GM12878 (cell line): ENCODE measurements at regions not wholly inside any gene's neighbourhood (a gene's known extent, or its start where the extent isn't known, plus 50 kb on each side); places are given as distances from the start of the nearest gene placed in this dataset.

ENCODE experiments used
- ATAC-seq: fragments of 200-7000 bp; cut with Tn5 transposase; 3 replicates; pipeline ENCODE4 v1.9.1; 2020; ENCODE audit warnings: mild to moderate bottlenecking, moderate library complexity
- BruUV-seq: library from RNA; stranded (reverse); fragments of 400-500 nt; replicated peaks from 2 replicates; lab custom pipeline; 2021; lab: Mats Ljungman, UMichigan
- CTCF ChIA-PET: fragments of 300-600 bp; sonication (Branson Sonifier 250); formaldehyde crosslinking; extraction: SDS; loops from one replicate; lab custom pipeline; 2021; ENCODE audit warnings: inconsistent platforms; lab: Yijun Ruan, JAX
- POLR2A ChIA-PET: fragments of 350-600 bp; formaldehyde crosslinking; extraction: SDS; loops from one replicate; lab custom pipeline; 2021; ENCODE audit warnings: inconsistent platforms; lab: Charles Lee
- RAD21 ChIA-PET: fragments of 300-600 bp; sonication (Branson Sonifier 250); formaldehyde crosslinking; loops from one replicate; lab custom pipeline; 2023; ENCODE audit warnings: antibody characterized with exemption; ENCODE audit not compliant: unreplicated experiment; lab: Charles Lee
- SMC1A ChIA-PET: fragments of 300-600 bp; sonication (Branson Sonifier 250); formaldehyde crosslinking; loops from one replicate; lab custom pipeline; 2023; ENCODE audit not compliant: unreplicated experiment, uncharacterized antibody; lab: Charles Lee
- DNase-seq: peaks from one replicate; pipeline ENCODE4 v3.0.0-alpha.2; 2011; ENCODE audit warnings: low read depth, low spot score
- FAIRE-seq: peaks from 3 replicates; lab custom pipeline; 2011; peaks lifted over from hg19 to GRCh38; lab: Jason Lieb, UNC
- H2AFZ ChIP-seq: 2 replicates; pipeline ENCODE4 v1.6.0; 2011; ENCODE audit warnings: low read depth, low read length, control low read depth; ENCODE audit not compliant: control insufficient read depth
- H3K27ac ChIP-seq: 2 replicates; pipeline ENCODE4 v1.5.1; 2011; ENCODE audit warnings: control low read depth; ENCODE audit not compliant: control insufficient read depth, insufficient read depth
- H3K27me3 ChIP-seq, 2 experiments: replicated peaks in 1 of 2; 2 replicates each; pipeline versions ENCODE4 v1.6.0 to v1.6.1; 2011; ENCODE audit warnings: low read length in 1 of 2; ENCODE audit not compliant: control insufficient read depth in 2 of 2, insufficient read depth in 2 of 2
- H3K36me3 ChIP-seq, 2 experiments: 2 replicates each; pipeline ENCODE4 v1.5.1; 2011; ENCODE audit warnings: low read length in 1 of 2; ENCODE audit not compliant: control insufficient read depth in 2 of 2, insufficient read depth in 2 of 2
- H3K4me1 ChIP-seq: 2 replicates; pipeline ENCODE4 v1.6.1; 2011; ENCODE audit warnings: mild to moderate bottlenecking, low read length, moderate library complexity, mixed read lengths; ENCODE audit not compliant: control insufficient read depth, insufficient read depth
- H3K4me2 ChIP-seq: 2 replicates; pipeline ENCODE4 v1.6.0; 2011; ENCODE audit warnings: control low read depth; ENCODE audit not compliant: control insufficient read depth, insufficient read depth
- H3K4me3 ChIP-seq: fragments of 200-600 bp; sonication (generic); 2 replicates; pipeline ENCODE4 v1.5.1; 2016
- H3K79me2 ChIP-seq: 2 replicates; pipeline ENCODE4 v1.6.0; 2011; ENCODE audit warnings: low read length; ENCODE audit not compliant: control insufficient read depth, insufficient read depth
- H3K9ac ChIP-seq: 2 replicates; pipeline ENCODE4 v1.8.0; 2011; ENCODE audit warnings: low read length, control low read depth, mixed read lengths; ENCODE audit not compliant: control insufficient read depth, insufficient read depth
- H3K9me3 ChIP-seq: replicated peaks from 3 replicates; pipeline ENCODE4 v1.5.1; 2011; ENCODE audit warnings: mild to moderate bottlenecking, low read length; ENCODE audit not compliant: control insufficient read depth, insufficient read depth
- H4K20me1 ChIP-seq: 2 replicates; pipeline ENCODE4 v1.6.0; 2011; ENCODE audit not compliant: control insufficient read depth, insufficient read depth
- BRCA1 ChIP-seq: IDR thresholded peaks from 2 replicates; pipeline ENCODE4 v1.6.1; 2011; ENCODE audit warnings: low read depth, low read length, improper control_type of control experiment
- CBFB ChIP-seq: IDR thresholded peaks from 2 replicates; pipeline ENCODE4 v1.6.1; 2016; ENCODE audit warnings: antibody characterized with exemption, low read depth
- CBX5 ChIP-seq: sonication (generic); IDR thresholded peaks from 2 replicates; pipeline ENCODE4 v1.6.1; 2016; ENCODE audit warnings: low read depth, moderate library complexity, mild to moderate bottlenecking, inconsistent platforms
- CHD1 ChIP-seq: IDR thresholded peaks from 2 replicates; pipeline ENCODE4 v1.6.1; 2012; ENCODE audit warnings: low read depth, low read length, improper control_type of control experiment
- CREB1 ChIP-seq: IDR thresholded peaks from 2 replicates; pipeline ENCODE4 v1.6.1; 2012; ENCODE audit warnings: low read depth, mild to moderate bottlenecking, inconsistent platforms
- CTCF ChIP-seq, 3 experiments: IDR thresholded peaks in 2 of 3; conservative IDR thresholded peaks in 1 of 3; 2 replicates each; pipeline ENCODE4 v1.5.1; 2011; ENCODE audit warnings: low read depth in 3 of 3, low read length in 3 of 3, mild to moderate bottlenecking in 3 of 3, control low read depth in 2 of 3, moderate library complexity in 2 of 3, inconsistent platforms in 1 of 3, mixed read lengths in 1 of 3; ENCODE audit not compliant: control insufficient read depth in 2 of 3, insufficient read depth in 1 of 3; ENCODE audit errors: extremely low read depth in 1 of 3
- DPF2 ChIP-seq: fragments of 450-650 bp; IDR thresholded peaks from 2 replicates; pipeline ENCODE4 v1.6.1; 2017; ENCODE audit warnings: mild to moderate bottlenecking
- MTA2 ChIP-seq: fragments of 450-650 bp; IDR thresholded peaks from 2 replicates; pipeline ENCODE4 v1.6.1; 2016; ENCODE audit warnings: low read depth, mild to moderate bottlenecking, moderate library complexity
- MXI1 ChIP-seq: fragments of 150-350 bp; IDR thresholded peaks from 2 replicates; pipeline ENCODE4 v1.6.1; 2011; ENCODE audit warnings: low read depth, mild to moderate bottlenecking, inconsistent platforms, low read length, improper control_type of control experiment
- NFIC ChIP-seq: IDR thresholded peaks from 2 replicates; pipeline ENCODE4 v1.6.1; 2012; ENCODE audit warnings: low read depth, mild to moderate bottlenecking, inconsistent platforms, low read length, moderate library complexity
- NR2F1 ChIP-seq: fragments of 450-650 bp; conservative IDR thresholded peaks from 2 replicates; pipeline ENCODE4 v1.6.1; 2017; ENCODE audit warnings: mild to moderate bottlenecking
- RELA ChIP-seq: fragments of 450-650 bp; IDR thresholded peaks from 2 replicates; pipeline ENCODE4 v1.8.0; 2014; ENCODE audit warnings: borderline replicate concordance; ENCODE audit not compliant: partially characterized antibody
- RFX5 ChIP-seq: IDR thresholded peaks from 2 replicates; pipeline ENCODE4 v1.6.1; 2011; ENCODE audit warnings: low read depth, low read length, improper control_type of control experiment
- SMAD5 ChIP-seq: IDR thresholded peaks from 2 replicates; pipeline ENCODE4 v1.6.1; 2016; ENCODE audit warnings: antibody characterized with exemption, low read depth
- SMC3 ChIP-seq: IDR thresholded peaks from 2 replicates; pipeline ENCODE4 v1.6.1; 2011; ENCODE audit warnings: low read length, improper control_type of control experiment, borderline replicate concordance
- TAF1 ChIP-seq: IDR thresholded peaks from 2 replicates; pipeline ENCODE4 v1.6.1; 2011; ENCODE audit warnings: mild to moderate bottlenecking, low read depth, low read length, borderline replicate concordance
- TCF12 ChIP-seq: IDR thresholded peaks from 2 replicates; pipeline ENCODE4 v1.6.1; 2011; ENCODE audit warnings: low read depth, mild to moderate bottlenecking, low read length
- ZNF217 ChIP-seq: fragments of 450-650 bp; IDR thresholded peaks from 2 replicates; pipeline ENCODE4 v1.6.1; 2017; ENCODE audit warnings: antibody characterized with exemption, mild to moderate bottlenecking
- WGBS: methylation state at CpG from one replicate; pipeline ENCODE4 v1.1.6; 2016; ENCODE audit warnings: low lambda C conversion rate; ENCODE audit not compliant: insufficient replicate concordance, insufficient coverage; ENCODE audit errors: missing lambda C conversion rate; 5-methylcytosine and 5-hydroxymethylcytosine counted together
- in situ Hi-C: fragments of 300-500 bp; cut with MboI; formaldehyde crosslinking; loops from 9 replicates; pipeline ENCODE4 v1.14.3; 2018; ENCODE audit warnings: mixed read lengths
- intact Hi-C: fragments of 100-400 bp; cut with micrococcal nuclease; formaldehyde crosslinking; loops from one replicate; pipeline ENCODE4 v1.14.2; 2022; ENCODE audit not compliant: unreplicated experiment
- TF ChIP-seq, protein P1 (sequence below): fragments of 450-650 bp; IDR thresholded peaks from 2 replicates; pipeline ENCODE4 v1.6.1; 2014; ENCODE audit warnings: mild to moderate bottlenecking

DNA sequence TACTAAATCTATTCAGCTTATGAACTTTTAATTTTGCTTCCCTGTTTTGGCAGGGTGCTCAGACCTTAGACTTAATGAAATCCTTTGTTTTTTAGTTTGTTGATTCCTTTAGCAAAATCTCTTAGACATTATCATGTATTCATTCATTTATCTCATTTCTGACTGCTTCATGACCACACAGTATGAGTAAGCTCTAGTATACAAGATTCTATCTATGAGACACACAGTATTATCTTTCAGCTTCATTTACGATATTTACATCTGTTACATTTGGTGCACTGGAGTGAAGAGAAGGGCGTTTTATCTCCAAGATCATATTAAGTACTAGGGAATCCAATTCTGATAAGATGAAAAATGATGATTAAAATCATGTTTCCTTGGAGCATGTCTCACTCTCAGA lies 448.1 kb upstream of the CA10 start:
- RAD21 ChIA-PET: no interaction called here
- POLR2A ChIA-PET: no interaction called here
- intact Hi-C loops: no loop called here
- no peaks in the 10 kb centered on the region for H3K79me2 ChIP-seq
- no peaks in the 10 kb centered on the region for H3K9me3 ChIP-seq
- TF ChIP-seq, protein P1, sequence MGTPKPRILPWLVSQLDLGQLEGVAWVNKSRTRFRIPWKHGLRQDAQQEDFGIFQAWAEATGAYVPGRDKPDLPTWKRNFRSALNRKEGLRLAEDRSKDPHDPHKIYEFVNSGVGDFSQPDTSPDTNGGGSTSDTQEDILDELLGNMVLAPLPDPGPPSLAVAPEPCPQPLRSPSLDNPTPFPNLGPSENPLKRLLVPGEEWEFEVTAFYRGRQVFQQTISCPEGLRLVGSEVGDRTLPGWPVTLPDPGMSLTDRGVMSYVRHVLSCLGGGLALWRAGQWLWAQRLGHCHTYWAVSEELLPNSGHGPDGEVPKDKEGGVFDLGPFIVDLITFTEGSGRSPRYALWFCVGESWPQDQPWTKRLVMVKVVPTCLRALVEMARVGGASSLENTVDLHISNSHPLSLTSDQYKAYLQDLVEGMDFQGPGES: no peak
- TF ChIP-seq TCF12 (no peak), CREB1 (no peak), RFX5 (no peak), SMC3 (no peak)
- H3K4me1 ChIP-seq: no peaks in the 10 kb centered on the region
- H3K36me3 ChIP-seq: no peaks in the 10 kb centered on the region
- in situ Hi-C loops: no loop called here
- no peak overlapping the region for H3K4me2 ChIP-seq
- 28% methylated on average over 2 of the region's 2 CpGs for WGBS
- no peak overlapping the region for H3K4me3 ChIP-seq
- DNase-seq: no peak
- FAIRE-seq: no peak
- H2AFZ ChIP-seq: no peak overlapping the region
- CTCF ChIA-PET: no interaction called here
- no peaks in the 10 kb centered on the region for H3K27me3 ChIP-seq
- no peak overlapping the region for H3K9ac ChIP-seq
- no TSS peak for BruUV-seq
- SMC1A ChIA-PET: no interaction called here
- no peak overlapping the region for H3K27ac ChIP-seq
- no peaks in the 10 kb centered on the region for H4K20me1 ChIP-seq
- no peak for ATAC-seq

DNA sequence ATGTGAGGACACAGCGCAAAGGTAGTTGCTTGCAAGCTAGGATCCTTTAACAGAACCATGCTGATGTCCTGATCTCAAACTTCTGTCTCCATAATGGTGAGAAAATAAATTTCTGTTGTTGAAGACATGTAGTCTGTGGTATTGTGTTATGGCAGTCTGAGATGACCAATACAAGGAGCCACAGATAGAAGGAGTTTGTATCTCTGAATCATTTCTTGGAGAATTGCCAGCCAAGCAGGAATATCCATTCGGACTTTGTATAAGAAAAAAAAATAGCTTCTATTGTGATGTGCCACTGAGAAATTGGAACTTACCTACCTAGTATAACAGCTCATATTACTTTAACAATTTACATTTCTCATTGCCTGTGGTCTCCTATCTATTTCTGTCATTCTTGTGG lies 447.6 kb upstream of the CA10 start:
- Histone ChIP-seq H3K36me3 (no peaks in the 10 kb centered on the region), H3K9me3 (no peaks in the 10 kb centered on the region), H3K4me2 (no peak overlapping the region), H3K4me3 (no peak overlapping the region), H3K4me1 (no peaks in the 10 kb centered on the region), H3K27me3 (no peaks in the 10 kb centered on the region), H3K27ac (no peak overlapping the region), H2AFZ (no peak overlapping the region), H3K9ac (no peak overlapping the region), H4K20me1 (no peaks in the 10 kb centered on the region), H3K79me2 (no peaks in the 10 kb centered on the region)
- ChIA-PET POLR2A (no interaction called here), RAD21 (no interaction called here), CTCF (no interaction called here), SMC1A (no interaction called here)
- no peak for FAIRE-seq
- in situ Hi-C loops: no loop called here
- DNase-seq: no peak
- ATAC-seq: no peak
- WGBS: 8% methylated on average over 2 of the region's 2 CpGs
- no TSS peak for BruUV-seq
- intact Hi-C loops: no loop called here
- no peak for TF ChIP-seq SMAD5
- no peak for TF ChIP-seq RELA
- no peak for TF ChIP-seq CREB1
- no peak for TF ChIP-seq NFIC
- TF ChIP-seq CBX5: no peak
- TF ChIP-seq DPF2: no peak
- TF ChIP-seq ZNF217: no peak
- no peak for TF ChIP-seq NR2F1
- TF ChIP-seq CTCF (IDR thresholded peaks at IDR 0.05 in 2 of 3, conservative IDR thresholded peaks at IDR 0.05 in 1 of 3; ENCODE audit: control insufficient read depth in 2 of 3, extremely low read depth in 1 of 3, insufficient read depth in 1 of 3, low read depth in 3 of 3, low read length in 3 of 3): no peak
- TF ChIP-seq CHD1: no peak
- TF ChIP-seq CBFB: no peak
- no peak for TF ChIP-seq MXI1
- TF ChIP-seq MTA2: no peak
- TF ChIP-seq BRCA1: no peak
- no peak for TF ChIP-seq TAF1
